B cell (primary cell): ENCODE measurements at regions not wholly inside any gene's neighbourhood (a gene's known extent, or its start where the extent isn't known, plus 50 kb on each side); places are given as distances from the start of the nearest gene placed in this dataset.

Source experiments
- CTCF ChIP-seq: fragments of 200-600 bp; IDR thresholded peaks from one replicate; pipeline ENCODE4 v1.8.0; 2022; ENCODE audit warnings: antibody characterized with exemption, mild to moderate bottlenecking
- EZH2 ChIP-seq: IDR thresholded peaks from 2 replicates; pipeline ENCODE4 v1.6.1; 2012; ENCODE audit warnings: borderline replicate concordance, low read depth, mild to moderate bottlenecking, moderate library complexity, low read length; ENCODE audit not compliant: insufficient read depth, poor library complexity, severe bottlenecking

DNA sequence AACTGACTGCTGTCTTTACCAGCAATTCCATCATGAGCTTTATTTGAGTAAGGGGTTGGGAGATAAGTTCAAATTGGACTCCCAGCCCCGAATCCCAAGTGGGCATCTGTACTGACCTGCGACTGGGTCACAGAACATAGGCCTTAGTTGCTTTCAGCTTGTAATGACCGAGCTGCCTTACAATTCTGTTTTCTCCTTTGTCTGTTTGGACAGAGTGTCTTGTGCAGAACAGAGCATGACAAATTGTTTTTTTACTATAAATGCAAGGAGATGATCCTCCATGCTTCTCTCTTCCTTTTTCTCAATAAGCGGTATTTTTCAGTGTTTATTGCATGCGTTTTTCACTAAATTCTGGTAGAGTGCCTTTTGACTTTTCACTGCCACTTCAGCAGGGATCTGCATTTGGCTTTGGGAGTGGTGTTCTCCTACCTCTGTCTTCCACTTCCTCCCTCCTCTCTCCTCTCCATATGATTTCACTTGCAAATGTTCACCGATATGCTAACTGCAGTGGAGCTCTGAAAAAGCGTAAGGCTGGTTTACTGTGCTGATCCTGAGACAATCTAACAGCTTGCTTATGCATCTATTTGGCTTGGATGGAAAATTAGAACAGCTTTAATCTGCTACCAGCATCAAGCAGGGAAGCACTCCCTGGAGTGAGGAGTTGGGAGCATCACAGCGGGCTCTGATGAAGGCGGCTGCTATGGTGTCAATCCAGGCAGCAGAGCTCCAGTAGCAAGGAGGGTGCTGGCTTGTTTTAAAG lies 158.8 kb upstream of the SMIM21 start:
- TF ChIP-seq EZH2 (no peak), CTCF (no peak)
